GM21825 (cell line): ENCODE measurements at regions not wholly inside any gene's neighbourhood (a gene's known extent, or its start where the extent isn't known, plus 50 kb on each side); places are given as distances from the start of the nearest gene placed in this dataset.

Experiments
- ATAC-seq: cut with Tn5 transposase; IDR thresholded peaks from one replicate; pipeline ENCODE4 v1.9.1; 2021; ENCODE audit warnings: mild to moderate bottlenecking, moderate library complexity; ENCODE audit not compliant: unreplicated experiment

DNA sequence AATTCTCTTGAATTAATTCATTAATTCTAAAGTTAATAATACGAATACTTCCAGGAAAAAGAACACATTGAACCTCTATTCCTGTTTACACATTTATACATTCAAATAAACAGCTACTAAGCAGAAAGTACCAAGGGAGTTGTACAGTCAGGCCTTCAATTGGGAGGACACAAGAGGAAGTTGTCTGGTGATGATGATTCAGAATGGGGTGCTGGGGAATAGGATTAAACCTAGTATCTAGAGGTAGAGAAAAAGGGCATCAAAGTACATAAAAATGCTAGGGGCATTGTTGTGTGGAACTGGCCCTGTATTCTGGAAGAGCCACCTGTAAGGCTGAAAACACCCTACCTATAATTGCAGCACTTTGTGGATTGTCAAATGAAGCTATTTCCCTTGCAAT is 71.7 kb upstream of the MROH9 start:
- no peak for ATAC-seq

DNA sequence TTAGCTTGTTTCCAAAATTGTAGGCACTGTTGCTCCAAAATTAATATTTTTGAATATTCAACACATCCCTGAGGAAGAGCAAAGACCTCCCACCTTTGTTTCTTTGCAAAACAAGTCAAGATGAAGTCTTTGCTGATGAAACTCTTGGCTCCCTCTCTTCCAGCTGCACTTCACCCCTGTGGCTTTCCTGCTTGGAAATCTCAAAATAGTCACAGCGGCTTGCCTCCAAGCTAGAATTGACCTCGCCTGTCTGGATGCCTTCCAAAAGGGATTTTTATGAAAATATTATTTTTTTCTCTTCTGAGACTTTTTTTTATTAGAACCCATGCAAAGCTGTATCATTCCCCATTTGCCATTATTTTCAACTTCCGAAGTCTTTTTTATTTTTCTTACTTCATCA is 71.1 kb upstream of the MROH9 start:
- ATAC-seq = no peak

DNA sequence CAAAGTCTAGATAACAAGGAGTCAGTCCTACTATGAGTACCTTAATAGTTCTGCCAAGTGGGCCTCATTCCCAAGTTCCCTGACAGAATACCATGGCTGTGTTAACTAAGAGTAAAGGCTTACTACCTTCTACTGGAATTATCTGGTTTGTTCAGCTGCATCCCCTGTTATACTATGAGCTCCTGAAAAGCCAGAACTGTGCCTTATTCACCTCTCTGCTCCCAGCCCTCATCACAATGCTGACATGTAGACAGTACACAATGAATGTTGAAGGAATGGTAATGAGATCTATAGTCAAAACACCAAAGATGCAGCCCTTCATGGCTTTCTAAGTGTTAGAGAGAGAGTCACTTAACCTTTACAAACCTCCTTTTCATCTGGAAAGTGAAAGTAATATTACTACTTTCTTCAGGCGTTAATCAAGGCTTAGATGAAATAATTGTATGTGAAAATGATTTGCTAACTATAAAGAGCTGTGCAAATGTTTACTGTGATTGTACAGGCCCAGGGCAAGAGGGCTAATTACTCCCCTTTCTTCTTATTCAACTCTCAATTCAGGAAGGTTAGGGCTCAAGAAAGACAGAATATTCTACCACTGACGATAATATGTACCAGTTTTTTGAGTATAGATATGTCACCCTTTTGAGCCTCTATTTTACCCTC is 70.3 kb upstream of the MROH9 start:
- no peak for ATAC-seq

DNA sequence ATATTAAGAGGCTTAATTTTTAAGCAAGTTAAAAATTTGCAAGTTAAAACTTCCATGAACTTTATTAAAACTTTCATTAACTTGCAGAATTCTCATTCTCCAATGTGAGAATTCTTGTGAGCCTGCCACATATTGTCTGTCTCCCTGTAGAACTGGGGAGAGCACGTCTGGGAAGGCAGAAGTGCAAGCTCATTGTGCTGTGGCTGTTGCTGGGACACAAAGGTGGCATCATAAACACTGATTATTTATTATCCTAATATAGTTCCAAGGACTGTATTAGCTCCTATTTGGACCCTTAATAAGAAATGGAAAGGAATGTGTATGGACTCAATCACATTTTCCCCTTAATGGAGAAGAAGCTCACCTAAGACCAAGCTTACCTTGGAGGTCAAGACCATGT is 68.7 kb upstream of the MROH9 start:
- no peak for ATAC-seq

DNA sequence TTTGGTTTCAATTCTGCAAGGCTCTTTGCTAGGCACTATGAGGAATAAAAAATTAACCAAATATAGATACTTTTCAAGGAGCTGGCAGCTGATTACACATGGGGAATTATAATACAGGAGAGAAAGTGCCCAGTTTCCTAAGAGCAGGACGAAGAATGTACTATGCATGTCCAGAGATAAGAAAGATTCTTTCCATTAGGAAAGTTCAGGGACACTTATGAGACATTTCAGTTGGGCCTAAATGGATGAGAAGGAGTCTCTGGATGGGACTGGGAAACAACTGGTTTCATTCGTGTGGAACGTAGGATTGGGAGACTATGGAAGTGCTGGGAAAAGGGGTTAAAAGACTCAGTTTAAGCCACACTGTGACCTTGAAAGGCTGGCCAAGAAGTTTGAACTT is 63.5 kb upstream of the MROH9 start:
- no peak for ATAC-seq

DNA sequence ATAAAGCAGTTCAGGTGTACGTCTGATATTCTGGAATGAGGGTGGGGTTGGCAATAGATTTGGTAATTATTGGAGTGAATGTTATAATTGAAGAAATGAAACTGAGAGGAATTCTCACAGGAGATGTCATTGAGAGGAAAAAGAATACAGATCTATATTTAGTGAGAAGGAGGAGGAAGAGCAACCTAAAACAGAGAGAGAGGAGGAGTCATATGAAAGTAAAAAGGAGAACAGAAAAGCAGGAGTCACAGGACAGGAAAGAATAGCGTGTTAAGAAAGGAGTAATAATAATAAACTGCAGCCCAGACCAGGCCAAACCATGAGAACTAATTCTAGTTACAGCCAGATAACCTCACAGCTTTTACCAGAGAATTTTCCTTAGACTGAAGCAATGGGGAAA is 62.7 kb upstream of the MROH9 start:
- ATAC-seq = peak; percentile 89

DNA sequence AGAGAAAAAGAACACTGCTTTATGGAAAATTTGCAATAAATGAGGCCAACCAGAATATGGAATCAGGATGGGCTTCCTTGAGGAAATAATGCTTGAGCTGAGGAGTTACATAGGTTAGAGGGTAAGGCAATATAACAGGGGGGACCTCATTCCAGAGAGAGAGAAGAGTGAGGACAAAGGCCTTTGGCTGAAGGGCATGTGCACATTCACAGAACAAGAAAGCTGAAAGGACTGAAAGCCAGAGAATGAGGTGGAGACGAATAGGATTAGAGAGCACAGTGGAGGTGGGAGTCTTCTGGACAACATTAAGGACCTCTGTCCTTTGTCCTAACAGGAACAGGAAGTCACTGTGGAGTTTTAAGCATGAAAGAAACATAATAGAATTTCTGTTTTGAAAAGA is 60.7 kb upstream of the MROH9 start:
- ATAC-seq = no peak

DNA sequence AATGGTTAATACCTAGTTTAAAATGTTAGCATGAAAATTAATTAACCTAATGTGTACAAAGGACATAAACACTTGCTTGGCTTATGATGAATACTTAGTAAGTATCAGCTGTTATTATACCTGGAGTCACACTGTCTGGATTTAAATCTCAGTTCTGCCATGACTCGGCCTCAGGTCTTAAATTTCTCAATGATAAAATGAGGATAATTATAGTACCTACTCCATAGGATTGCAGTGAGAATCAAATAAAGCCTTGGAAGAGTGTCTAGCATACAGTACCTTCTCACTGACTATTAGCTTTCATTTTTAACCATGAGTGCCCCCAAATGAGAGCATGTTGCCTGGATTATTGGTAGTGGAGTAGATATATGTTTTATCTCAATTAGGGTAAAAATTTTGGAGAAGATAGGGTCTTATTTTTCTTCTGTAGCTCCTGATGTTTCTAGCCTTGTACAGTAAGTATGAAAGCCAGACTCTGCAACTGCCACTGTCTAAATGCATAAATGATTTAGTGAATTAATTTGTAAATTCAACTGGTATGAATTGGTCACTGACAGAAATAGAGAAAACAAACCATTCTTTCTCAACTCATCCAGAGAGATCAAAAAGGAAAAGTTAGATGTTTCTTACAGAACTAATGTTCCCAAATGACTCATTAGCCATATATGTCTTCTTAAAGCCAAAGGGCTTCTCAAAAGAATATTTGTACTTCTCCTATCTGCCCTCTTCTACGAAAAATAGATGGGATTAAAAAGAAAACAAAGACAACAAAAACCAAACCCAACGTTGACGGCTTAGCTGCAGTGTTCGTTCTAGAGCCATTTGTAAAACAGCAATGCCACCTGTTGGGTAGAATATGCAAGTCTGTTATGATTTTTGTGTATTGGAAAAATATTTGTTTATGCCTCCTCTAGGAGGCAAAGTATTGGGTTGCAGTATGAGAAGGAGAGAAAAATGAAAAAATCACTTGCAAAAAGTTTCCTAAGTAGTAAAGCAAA is 53.8 kb upstream of the MROH9 start:
- ATAC-seq = no peak
